ENCODE measurements at regions not wholly inside any gene's neighbourhood (a gene's known extent, or its start where the extent isn't known, plus 50 kb on each side); places are given as distances from the start of the nearest gene placed in this dataset.

DNA sequence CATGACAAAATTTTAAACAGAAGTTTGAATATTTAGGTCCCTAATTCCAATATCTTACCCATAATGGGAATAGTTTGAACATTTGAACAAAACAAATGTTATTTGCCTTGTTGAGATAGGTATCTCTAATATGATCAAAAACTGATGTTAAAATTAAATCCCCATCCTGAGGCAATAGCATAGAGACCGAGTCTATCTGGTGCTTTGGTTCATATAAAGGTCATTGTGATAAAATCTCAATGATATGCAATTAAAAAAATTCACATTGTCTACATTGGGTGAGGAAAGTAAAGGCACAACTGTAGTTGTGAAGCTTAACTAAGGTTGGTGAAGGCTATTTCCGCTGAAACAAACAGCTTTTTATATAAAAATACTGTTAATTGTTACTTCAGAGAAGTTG lies 318.3 kb downstream of the CAAP1 start:
- TF ChIP-seq POLR2AphosphoS5 (IDR thresholded peaks at IDR 0.05) (no peak), POLR2A (IDR thresholded peaks at IDR 0.05) (no peak)
- TF ChIP-seq, protein P1, sequence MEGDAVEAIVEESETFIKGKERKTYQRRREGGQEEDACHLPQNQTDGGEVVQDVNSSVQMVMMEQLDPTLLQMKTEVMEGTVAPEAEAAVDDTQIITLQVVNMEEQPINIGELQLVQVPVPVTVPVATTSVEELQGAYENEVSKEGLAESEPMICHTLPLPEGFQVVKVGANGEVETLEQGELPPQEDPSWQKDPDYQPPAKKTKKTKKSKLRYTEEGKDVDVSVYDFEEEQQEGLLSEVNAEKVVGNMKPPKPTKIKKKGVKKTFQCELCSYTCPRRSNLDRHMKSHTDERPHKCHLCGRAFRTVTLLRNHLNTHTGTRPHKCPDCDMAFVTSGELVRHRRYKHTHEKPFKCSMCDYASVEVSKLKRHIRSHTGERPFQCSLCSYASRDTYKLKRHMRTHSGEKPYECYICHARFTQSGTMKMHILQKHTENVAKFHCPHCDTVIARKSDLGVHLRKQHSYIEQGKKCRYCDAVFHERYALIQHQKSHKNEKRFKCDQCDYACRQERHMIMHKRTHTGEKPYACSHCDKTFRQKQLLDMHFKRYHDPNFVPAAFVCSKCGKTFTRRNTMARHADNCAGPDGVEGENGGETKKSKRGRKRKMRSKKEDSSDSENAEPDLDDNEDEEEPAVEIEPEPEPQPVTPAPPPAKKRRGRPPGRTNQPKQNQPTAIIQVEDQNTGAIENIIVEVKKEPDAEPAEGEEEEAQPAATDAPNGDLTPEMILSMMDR (IDR thresholded peaks at IDR 0.05), result no peak

Measured in breast epithelium (tissue), 3 donors.